GM12878 (cell line): ENCODE measurements at regions not wholly inside any gene's neighbourhood (a gene's known extent, or its start where the extent isn't known, plus 50 kb on each side); places are given as distances from the start of the nearest gene placed in this dataset.

Source experiments
- ATAC-seq: fragments of 200-7000 bp; cut with Tn5 transposase; 3 replicates; pipeline ENCODE4 v1.9.1; 2020; ENCODE audit warnings: mild to moderate bottlenecking, moderate library complexity
- BruUV-seq: library from RNA; stranded (reverse); fragments of 400-500 nt; replicated peaks from 2 replicates; lab custom pipeline; 2021; lab: Mats Ljungman, UMichigan
- CTCF ChIA-PET: fragments of 300-600 bp; sonication (Branson Sonifier 250); formaldehyde crosslinking; extraction: SDS; loops from one replicate; lab custom pipeline; 2021; ENCODE audit warnings: inconsistent platforms; lab: Yijun Ruan, JAX
- POLR2A ChIA-PET: fragments of 350-600 bp; formaldehyde crosslinking; extraction: SDS; loops from one replicate; lab custom pipeline; 2021; ENCODE audit warnings: inconsistent platforms; lab: Charles Lee
- RAD21 ChIA-PET: fragments of 300-600 bp; sonication (Branson Sonifier 250); formaldehyde crosslinking; loops from one replicate; lab custom pipeline; 2023; ENCODE audit warnings: antibody characterized with exemption; ENCODE audit not compliant: unreplicated experiment; lab: Charles Lee
- SMC1A ChIA-PET: fragments of 300-600 bp; sonication (Branson Sonifier 250); formaldehyde crosslinking; loops from one replicate; lab custom pipeline; 2023; ENCODE audit not compliant: unreplicated experiment, uncharacterized antibody; lab: Charles Lee
- DNase-seq: peaks from one replicate; pipeline ENCODE4 v3.0.0-alpha.2; 2011; ENCODE audit warnings: low read depth, low spot score
- FAIRE-seq: peaks from 3 replicates; lab custom pipeline; 2011; peaks lifted over from hg19 to GRCh38; lab: Jason Lieb, UNC
- H2AFZ ChIP-seq: 2 replicates; pipeline ENCODE4 v1.6.0; 2011; ENCODE audit warnings: low read depth, low read length, control low read depth; ENCODE audit not compliant: control insufficient read depth
- H3K27ac ChIP-seq: 2 replicates; pipeline ENCODE4 v1.5.1; 2011; ENCODE audit warnings: control low read depth; ENCODE audit not compliant: control insufficient read depth, insufficient read depth
- H3K27me3 ChIP-seq, 2 experiments: replicated peaks in 1 of 2; 2 replicates each; pipeline versions ENCODE4 v1.6.0 to v1.6.1; 2011; ENCODE audit warnings: low read length in 1 of 2; ENCODE audit not compliant: control insufficient read depth in 2 of 2, insufficient read depth in 2 of 2
- H3K36me3 ChIP-seq, 2 experiments: 2 replicates each; pipeline ENCODE4 v1.5.1; 2011; ENCODE audit warnings: low read length in 1 of 2; ENCODE audit not compliant: control insufficient read depth in 2 of 2, insufficient read depth in 2 of 2
- H3K4me1 ChIP-seq: 2 replicates; pipeline ENCODE4 v1.6.1; 2011; ENCODE audit warnings: mild to moderate bottlenecking, low read length, moderate library complexity, mixed read lengths; ENCODE audit not compliant: control insufficient read depth, insufficient read depth
- H3K4me2 ChIP-seq: 2 replicates; pipeline ENCODE4 v1.6.0; 2011; ENCODE audit warnings: control low read depth; ENCODE audit not compliant: control insufficient read depth, insufficient read depth
- H3K4me3 ChIP-seq: fragments of 200-600 bp; sonication (generic); 2 replicates; pipeline ENCODE4 v1.5.1; 2016
- H3K79me2 ChIP-seq: 2 replicates; pipeline ENCODE4 v1.6.0; 2011; ENCODE audit warnings: low read length; ENCODE audit not compliant: control insufficient read depth, insufficient read depth
- H3K9ac ChIP-seq: 2 replicates; pipeline ENCODE4 v1.8.0; 2011; ENCODE audit warnings: low read length, control low read depth, mixed read lengths; ENCODE audit not compliant: control insufficient read depth, insufficient read depth
- H3K9me3 ChIP-seq: replicated peaks from 3 replicates; pipeline ENCODE4 v1.5.1; 2011; ENCODE audit warnings: mild to moderate bottlenecking, low read length; ENCODE audit not compliant: control insufficient read depth, insufficient read depth
- H4K20me1 ChIP-seq: 2 replicates; pipeline ENCODE4 v1.6.0; 2011; ENCODE audit not compliant: control insufficient read depth, insufficient read depth
- BCL3 ChIP-seq: IDR thresholded peaks from 2 replicates; pipeline ENCODE4 v1.6.1; 2011; ENCODE audit warnings: borderline replicate concordance, low read depth, mild to moderate bottlenecking, moderate library complexity, low read length; ENCODE audit not compliant: insufficient read depth, poor library complexity, severe bottlenecking
- BCLAF1 ChIP-seq: fragments of 450-650 bp; IDR thresholded peaks from 2 replicates; pipeline ENCODE4 v1.6.1; 2017; ENCODE audit warnings: antibody characterized with exemption, mild to moderate bottlenecking, moderate library complexity
- CBFB ChIP-seq: IDR thresholded peaks from 2 replicates; pipeline ENCODE4 v1.6.1; 2016; ENCODE audit warnings: antibody characterized with exemption, low read depth
- CEBPB ChIP-seq, 2 experiments: fragments of 150-350 bp in 1 of 2; IDR thresholded peaks; 2 replicates each; pipeline ENCODE4 v1.6.1; 2012 to 2014; ENCODE audit warnings: low read depth in 2 of 2, low read length in 2 of 2, borderline replicate concordance in 1 of 2, inconsistent platforms in 1 of 2
- EGR1 ChIP-seq, 2 experiments: IDR thresholded peaks; 1 replicate in 1 of 2; 2 replicates in 1 of 2; pipeline ENCODE4 v1.6.1; 2011 to 2012; ENCODE audit warnings: low read depth in 2 of 2, low read length in 2 of 2, borderline replicate concordance in 1 of 2, mild to moderate bottlenecking in 1 of 2, moderate library complexity in 1 of 2
- EP300 ChIP-seq, 2 experiments: fragments of 150-350 bp in 1 of 2; IDR thresholded peaks; 2 replicates each; pipeline ENCODE4 v1.6.1; 2011 to 2012; ENCODE audit warnings: low read depth in 2 of 2, low read length in 2 of 2, borderline replicate concordance in 1 of 2, improper control_type of control experiment in 1 of 2, inconsistent platforms in 1 of 2; ENCODE audit not compliant: control insufficient read depth in 1 of 2
- ESRRA ChIP-seq: IDR thresholded peaks from 2 replicates; pipeline ENCODE4 v1.6.1; 2012; ENCODE audit warnings: mild to moderate bottlenecking, low read length, improper control_type of control experiment
- HSF1 ChIP-seq: fragments of 150-350 bp; IDR thresholded peaks from 2 replicates; pipeline ENCODE4 v1.6.1; 2014; ENCODE audit warnings: mild to moderate bottlenecking, low read depth, low read length
- JUNB ChIP-seq: IDR thresholded peaks from 2 replicates; pipeline ENCODE4 v1.6.1; 2016; ENCODE audit warnings: antibody characterized with exemption, mild to moderate bottlenecking
- NRF1 ChIP-seq: conservative IDR thresholded peaks from 2 replicates; pipeline ENCODE4 v1.6.1; 2011; ENCODE audit warnings: mild to moderate bottlenecking, low read depth, low read length, improper control_type of control experiment
- RBBP5 ChIP-seq: fragments of 200-600 bp; sonication (generic); conservative IDR thresholded peaks from 2 replicates; pipeline ENCODE4 v1.6.1; 2016
- SMC3 ChIP-seq: IDR thresholded peaks from 2 replicates; pipeline ENCODE4 v1.6.1; 2011; ENCODE audit warnings: low read length, improper control_type of control experiment, borderline replicate concordance
- STAT3 ChIP-seq: IDR thresholded peaks from 2 replicates; pipeline ENCODE4 v1.6.1; 2011; ENCODE audit warnings: low read depth, low read length, improper control_type of control experiment
- WRNIP1 ChIP-seq: IDR thresholded peaks from 2 replicates; pipeline ENCODE4 v1.6.1; 2011; ENCODE audit warnings: low read depth, low read length, improper control_type of control experiment, borderline replicate concordance
- ZSCAN29 ChIP-seq: fragments of 450-650 bp; IDR thresholded peaks from 2 replicates; pipeline ENCODE4 v1.6.1; 2017; ENCODE audit warnings: mild to moderate bottlenecking, moderate library complexity
- WGBS: methylation state at CpG from one replicate; pipeline ENCODE4 v1.1.6; 2016; ENCODE audit warnings: low lambda C conversion rate; ENCODE audit not compliant: insufficient replicate concordance, insufficient coverage; ENCODE audit errors: missing lambda C conversion rate; 5-methylcytosine and 5-hydroxymethylcytosine counted together
- in situ Hi-C: fragments of 300-500 bp; cut with MboI; formaldehyde crosslinking; loops from 9 replicates; pipeline ENCODE4 v1.14.3; 2018; ENCODE audit warnings: mixed read lengths
- intact Hi-C: fragments of 100-400 bp; cut with micrococcal nuclease; formaldehyde crosslinking; loops from one replicate; pipeline ENCODE4 v1.14.2; 2022; ENCODE audit not compliant: unreplicated experiment
- TF ChIP-seq, protein P1 (sequence below): fragments of 450-650 bp; formaldehyde crosslinking; IDR thresholded peaks from 2 replicates; pipeline ENCODE4 v1.4.0; 2022; ENCODE audit warnings: mild to moderate bottlenecking, moderate library complexity

GRCh38 chr16:79996321-79996720, 395.8 kb upstream of the MAF start:
- Histone ChIP-seq H3K79me2 (no peaks in the 10 kb centered on the region), H3K4me2 (no peak overlapping the region)
- intact Hi-C loops (no loop called here), in situ Hi-C loops (no loop called here)
- BruUV-seq = no TSS peak
- TF ChIP-seq EP300 (IDR thresholded peaks at IDR 0.05; ENCODE audit: borderline replicate concordance in 1 of 2, control insufficient read depth in 1 of 2, low read depth in 2 of 2, low read length in 2 of 2) (no peak), RBBP5 (no peak), BCL3 (no peak), HSF1 (no peak), CBFB (no peak), STAT3 (no peak), ZSCAN29 (no peak), JUNB (no peak), WRNIP1 (no peak), EGR1 (IDR thresholded peaks at IDR 0.05; ENCODE audit: borderline replicate concordance in 1 of 2, low read depth in 2 of 2, low read length in 2 of 2) (no peak), BCLAF1 (no peak), CEBPB (IDR thresholded peaks at IDR 0.05; ENCODE audit: borderline replicate concordance in 1 of 2, low read depth in 2 of 2, low read length in 2 of 2) (no peak), ESRRA (no peak), NRF1 (no peak), SMC3 (no peak)
- TF ChIP-seq, protein P1, sequence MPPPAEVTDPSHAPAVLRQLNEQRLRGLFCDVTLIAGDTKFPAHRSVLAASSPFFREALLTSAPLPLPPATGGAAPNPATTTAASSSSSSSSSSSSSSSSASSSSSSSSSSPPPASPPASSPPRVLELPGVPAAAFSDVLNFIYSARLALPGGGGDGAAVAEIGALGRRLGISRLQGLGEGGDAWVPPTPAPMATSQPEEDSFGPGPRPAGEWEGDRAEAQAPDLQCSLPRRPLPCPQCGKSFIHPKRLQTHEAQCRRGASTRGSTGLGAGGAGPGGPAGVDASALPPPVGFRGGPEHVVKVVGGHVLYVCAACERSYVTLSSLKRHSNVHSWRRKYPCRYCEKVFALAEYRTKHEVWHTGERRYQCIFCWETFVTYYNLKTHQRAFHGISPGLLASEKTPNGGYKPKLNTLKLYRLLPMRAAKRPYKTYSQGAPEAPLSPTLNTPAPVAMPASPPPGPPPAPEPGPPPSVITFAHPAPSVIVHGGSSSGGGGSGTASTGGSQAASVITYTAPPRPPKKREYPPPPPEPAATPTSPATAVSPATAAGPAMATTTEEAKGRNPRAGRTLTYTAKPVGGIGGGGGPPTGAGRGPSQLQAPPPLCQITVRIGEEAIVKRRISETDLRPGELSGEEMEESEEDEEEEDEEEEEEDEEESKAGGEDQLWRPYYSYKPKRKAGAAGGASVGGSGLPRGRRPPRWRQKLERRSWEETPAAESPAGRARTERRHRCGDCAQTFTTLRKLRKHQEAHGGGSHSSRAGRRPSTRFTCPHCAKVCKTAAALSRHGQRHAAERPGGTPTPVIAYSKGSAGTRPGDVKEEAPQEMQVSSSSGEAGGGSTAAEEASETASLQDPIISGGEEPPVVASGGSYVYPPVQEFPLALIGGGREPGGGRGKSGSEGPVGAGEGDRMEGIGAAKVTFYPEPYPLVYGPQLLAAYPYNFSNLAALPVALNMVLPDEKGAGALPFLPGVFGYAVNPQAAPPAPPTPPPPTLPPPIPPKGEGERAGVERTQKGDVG (CRISPR knock-in tag) = no peak
- TF ChIP-seq, all 136 proteins: peak for 0
- FAIRE-seq (no peak), DNase-seq (no peak), ATAC-seq (no peak)
- H3K4me1 ChIP-seq = no peaks in the 10 kb centered on the region
- H3K4me3 ChIP-seq = no peak overlapping the region
- H3K36me3 ChIP-seq = no peaks in the 10 kb centered on the region
- SMC1A ChIA-PET = interaction anchor here (1.5 to 3.3 kb wide), 2 partner anchors 17 to 530 kb away, joined by 3 to 10 read pairs; no protein-coding TSS in a partner anchor
- no peaks in the 10 kb centered on the region for H3K27me3 ChIP-seq
- no peaks in the 10 kb centered on the region; the same call in 2 of the 3 replicates for H3K9me3 ChIP-seq
- CTCF ChIA-PET = interaction anchor here (3.6 kb wide), 1 partner anchor 470 kb away, joined by 21 read pairs; no protein-coding TSS in a partner anchor
- H2AFZ ChIP-seq = no peak overlapping the region
- 27% methylated on average over 3 of the region's 3 CpGs for WGBS
- H3K9ac ChIP-seq = no peak overlapping the region
- POLR2A ChIA-PET = no interaction called here
- no peaks in the 10 kb centered on the region for H4K20me1 ChIP-seq
- H3K27ac ChIP-seq = no peak overlapping the region
- RAD21 ChIA-PET = no interaction called here
